GM10266 (cell line): ENCODE measurements at regions not wholly inside any gene's neighbourhood (a gene's known extent, or its start where the extent isn't known, plus 50 kb on each side); places are given as distances from the start of the nearest gene placed in this dataset.
"Not testable (repeated sequence)": the region's sequence is repeated elsewhere in the genome, so short reads cannot be mapped to it uniquely, and the experiment has no call there.

Source experiments
- DNase-seq: peaks from one replicate; pipeline ENCODE4 v3.0.0; 2012; ENCODE audit errors: extremely low spot score
- TF ChIP-seq, protein P1 (sequence below): IDR thresholded peaks from 2 replicates; pipeline ENCODE4 v1.5.1; 2012; ENCODE audit warnings: mild to moderate bottlenecking, low read depth; ENCODE audit not compliant: control insufficient read depth, insufficient read depth; ENCODE audit errors: missing control alignments

DNA sequence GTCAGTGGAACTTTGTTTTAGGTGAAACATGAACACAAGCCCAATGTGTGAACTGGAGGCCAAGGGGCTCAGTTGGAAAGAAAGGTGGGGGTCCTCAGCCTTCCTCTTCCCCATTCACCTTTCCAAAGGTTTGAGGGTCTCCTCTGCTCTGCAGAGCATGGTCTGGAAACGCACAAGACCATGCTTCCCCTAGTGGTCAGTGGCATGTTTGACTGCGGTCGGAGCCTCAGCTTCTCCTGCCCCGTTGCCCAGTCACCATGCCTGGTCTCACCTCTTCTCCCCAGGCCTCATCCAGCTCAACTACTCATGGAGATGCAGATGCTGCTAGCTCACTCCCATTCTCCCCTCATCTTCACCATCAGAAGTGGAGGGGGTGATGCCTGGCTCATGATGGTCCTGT, 340.3 kb downstream of the GADD45G start:
- TF ChIP-seq, protein P1, sequence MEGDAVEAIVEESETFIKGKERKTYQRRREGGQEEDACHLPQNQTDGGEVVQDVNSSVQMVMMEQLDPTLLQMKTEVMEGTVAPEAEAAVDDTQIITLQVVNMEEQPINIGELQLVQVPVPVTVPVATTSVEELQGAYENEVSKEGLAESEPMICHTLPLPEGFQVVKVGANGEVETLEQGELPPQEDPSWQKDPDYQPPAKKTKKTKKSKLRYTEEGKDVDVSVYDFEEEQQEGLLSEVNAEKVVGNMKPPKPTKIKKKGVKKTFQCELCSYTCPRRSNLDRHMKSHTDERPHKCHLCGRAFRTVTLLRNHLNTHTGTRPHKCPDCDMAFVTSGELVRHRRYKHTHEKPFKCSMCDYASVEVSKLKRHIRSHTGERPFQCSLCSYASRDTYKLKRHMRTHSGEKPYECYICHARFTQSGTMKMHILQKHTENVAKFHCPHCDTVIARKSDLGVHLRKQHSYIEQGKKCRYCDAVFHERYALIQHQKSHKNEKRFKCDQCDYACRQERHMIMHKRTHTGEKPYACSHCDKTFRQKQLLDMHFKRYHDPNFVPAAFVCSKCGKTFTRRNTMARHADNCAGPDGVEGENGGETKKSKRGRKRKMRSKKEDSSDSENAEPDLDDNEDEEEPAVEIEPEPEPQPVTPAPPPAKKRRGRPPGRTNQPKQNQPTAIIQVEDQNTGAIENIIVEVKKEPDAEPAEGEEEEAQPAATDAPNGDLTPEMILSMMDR: no peak
- no peak for DNase-seq

DNA sequence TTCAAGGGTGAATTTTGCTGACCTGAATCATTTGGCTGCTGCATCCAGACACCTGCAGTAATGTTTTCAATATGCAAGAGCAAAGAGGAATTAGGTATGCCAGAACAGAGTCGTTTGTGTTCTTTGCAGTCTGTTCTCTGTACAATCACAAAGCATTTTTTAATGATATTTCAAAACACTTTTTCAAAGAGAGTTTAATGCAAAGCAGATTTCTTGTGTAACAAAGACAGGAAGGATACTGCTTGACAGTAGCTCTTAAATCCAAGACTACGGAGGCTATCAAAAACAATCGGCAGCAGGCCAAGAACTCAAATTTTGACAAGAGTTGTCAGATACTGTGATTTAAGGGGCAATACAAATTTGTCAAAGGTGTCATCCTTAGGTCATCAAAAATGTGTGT, 341.9 kb downstream of the GADD45G start:
- TF ChIP-seq, protein P1: no peak
- DNase-seq: no peak

DNA sequence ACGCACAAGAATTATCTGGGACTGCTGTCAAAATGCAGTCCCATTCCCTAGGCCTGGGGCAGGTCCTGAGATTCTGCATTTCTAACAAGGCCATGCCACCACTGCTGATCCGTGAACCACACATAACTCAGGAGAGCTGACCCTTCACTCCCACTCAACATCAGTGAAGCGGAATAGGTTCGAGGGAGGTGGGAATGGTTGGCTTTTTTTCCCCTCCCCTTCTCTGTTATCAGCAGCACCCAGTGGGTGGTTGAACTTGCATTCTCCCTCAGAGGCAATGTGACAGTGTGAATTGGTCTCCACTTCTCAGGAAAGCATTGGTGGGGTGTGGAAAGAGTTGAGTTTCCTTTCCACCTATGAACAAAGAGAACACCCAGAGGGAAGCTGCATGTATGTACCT, 344.3 kb downstream of the GADD45G start:
- TF ChIP-seq, protein P1: no peak
- DNase-seq: no peak

DNA sequence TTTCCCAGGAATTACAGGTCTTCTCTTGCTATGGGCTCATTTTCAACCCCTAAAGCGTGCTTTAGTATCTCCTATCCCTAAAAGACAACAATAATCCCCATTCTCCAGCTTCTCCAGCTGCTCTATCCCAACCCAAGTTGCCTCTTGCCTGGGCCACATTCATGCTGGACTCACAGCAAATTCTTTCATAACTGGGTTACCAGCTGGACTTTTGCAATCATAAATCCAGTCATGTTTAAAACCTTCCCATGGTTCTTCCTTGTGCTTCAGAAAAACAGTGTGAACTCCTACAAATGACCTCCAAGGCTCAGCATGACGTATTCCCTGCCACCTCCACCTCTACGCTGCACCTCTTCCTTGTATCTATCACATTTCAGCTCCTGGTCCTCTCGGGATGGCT, 346.9 kb downstream of the GADD45G start:
- DNase-seq: no peak
- TF ChIP-seq, protein P1: no peak

DNA sequence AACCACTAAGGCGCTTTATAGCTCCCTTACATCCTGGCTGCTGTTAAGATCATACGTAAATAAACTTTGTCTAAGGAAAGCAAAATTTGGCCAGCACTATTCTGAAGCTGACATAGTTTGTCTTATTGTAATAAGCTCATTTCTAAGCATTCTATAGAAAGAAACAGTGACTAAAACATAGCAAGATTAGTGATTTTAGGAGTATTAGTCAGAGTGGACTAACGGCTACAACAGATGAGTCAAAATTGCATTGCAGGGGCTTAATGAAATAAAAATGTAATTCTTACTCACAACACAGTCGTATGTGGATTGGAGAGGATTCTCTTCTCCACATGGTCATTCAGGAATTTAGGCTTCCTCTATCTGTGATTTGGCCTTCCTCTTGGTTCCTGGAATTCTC, 347.6 kb downstream of the GADD45G start:
- TF ChIP-seq, protein P1: no peak
- DNase-seq: peak; percentile 16

DNA sequence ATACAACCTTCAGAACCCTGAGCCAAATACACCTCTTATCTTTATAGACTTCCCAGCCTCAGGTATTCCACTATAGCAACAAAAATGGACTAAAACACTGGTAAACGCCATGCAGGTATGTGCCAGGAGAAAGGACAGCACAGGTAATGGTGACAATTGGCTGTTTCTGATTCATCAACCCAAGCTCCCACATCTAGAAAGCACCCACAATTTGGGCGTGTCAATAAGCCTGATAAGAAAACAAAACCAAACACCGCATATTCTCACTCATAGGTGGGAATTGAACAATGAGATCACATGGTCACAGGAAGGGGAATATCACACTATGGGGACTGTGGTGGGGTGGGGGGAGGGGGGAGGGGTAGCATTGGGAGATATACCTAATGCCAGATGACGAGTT, 348.5 kb downstream of the GADD45G start:
- not testable (repeated sequence) for DNase-seq

DNA sequence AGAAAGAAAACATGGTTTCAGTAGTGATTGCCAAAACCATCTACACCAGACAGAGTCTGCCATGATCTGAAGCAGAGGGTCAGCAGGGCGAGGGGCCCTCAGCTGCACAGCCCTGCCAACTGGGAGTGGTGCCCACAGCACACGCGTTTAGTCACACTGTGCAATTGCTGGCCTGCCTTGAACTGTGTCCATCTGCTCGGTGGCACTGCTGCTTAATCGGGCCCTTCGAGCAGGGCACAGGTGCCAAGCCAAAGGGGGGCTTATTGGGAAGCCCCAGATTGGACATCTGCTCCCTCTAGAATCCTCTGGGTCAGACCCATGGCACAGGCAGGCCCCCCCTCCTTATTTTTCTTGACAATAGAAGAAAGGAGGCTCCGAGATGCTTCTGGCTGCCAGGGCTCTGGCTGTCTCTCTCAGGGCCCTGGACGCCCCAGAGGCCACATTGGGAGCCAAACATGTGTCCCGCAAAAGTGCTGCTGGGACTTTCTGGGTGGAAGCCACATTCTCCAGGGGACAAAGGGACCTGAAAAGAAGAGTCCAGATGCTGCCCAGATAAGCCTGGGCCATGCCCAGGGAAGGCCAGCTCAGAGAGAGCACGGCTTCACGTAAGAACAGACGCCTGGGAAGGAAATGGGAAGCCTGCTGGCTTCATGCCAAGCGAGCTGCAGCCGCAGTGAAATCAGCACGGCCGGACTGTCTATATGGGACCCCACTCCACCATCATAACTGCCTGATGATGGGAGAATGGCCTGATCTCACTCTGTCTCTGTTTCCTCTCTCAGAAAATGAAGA, 349.2 kb downstream of the GADD45G start:
- no peak for DNase-seq
- TF ChIP-seq, protein P1: no peak

DNA sequence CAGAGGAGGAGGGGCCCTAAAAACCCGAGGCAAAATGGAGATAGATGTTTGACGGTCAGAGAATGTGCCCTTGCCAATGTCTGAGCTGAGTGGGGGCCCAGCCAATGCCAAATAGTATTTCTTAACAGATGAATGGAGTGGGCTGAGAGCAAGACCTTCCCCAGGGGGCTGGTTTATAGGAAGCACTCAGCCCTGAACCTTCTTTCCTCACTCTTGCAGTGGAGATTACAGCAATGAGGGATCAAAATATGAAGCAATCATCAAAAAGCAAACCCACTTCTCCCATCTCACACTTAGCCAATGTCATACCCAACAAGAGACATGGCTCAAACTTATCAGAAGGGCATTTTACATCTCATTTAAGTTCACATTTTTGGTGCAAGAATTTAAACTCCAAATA, 350.3 kb downstream of the GADD45G start:
- no peak for DNase-seq
- TF ChIP-seq, protein P1: no peak
